ENCODE measurements at regions not wholly inside any gene's neighbourhood (a gene's known extent, or its start where the extent isn't known, plus 50 kb on each side); places are given as distances from the start of the nearest gene placed in this dataset.
A peak's percentile ranks its signal among the peaks of the same experiment; 100 is the strongest.

DNA sequence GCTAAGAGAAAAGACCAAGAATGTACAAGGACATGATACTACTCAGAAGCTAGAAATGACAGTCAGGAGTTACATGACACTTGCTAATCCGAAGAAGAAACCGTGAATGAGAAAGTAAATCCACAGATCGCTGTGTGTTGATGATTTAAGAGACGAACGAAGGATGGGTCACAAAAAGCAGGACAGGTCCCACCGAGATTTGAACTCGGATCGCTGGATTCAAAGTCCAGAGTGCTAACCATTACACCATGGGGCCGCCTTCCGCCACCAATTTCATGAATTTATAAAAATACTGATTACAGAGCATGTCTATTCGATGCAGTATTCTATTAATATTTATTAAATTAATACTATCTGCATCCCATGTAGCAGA, 54.0 kb upstream of the BTN3A2 start:
- TF ChIP-seq EZH2phosphoT487 (IDR thresholded peaks at IDR 0.05; ENCODE audit: borderline replicate concordance, low read length) = no peak
- TF ChIP-seq, protein P1, sequence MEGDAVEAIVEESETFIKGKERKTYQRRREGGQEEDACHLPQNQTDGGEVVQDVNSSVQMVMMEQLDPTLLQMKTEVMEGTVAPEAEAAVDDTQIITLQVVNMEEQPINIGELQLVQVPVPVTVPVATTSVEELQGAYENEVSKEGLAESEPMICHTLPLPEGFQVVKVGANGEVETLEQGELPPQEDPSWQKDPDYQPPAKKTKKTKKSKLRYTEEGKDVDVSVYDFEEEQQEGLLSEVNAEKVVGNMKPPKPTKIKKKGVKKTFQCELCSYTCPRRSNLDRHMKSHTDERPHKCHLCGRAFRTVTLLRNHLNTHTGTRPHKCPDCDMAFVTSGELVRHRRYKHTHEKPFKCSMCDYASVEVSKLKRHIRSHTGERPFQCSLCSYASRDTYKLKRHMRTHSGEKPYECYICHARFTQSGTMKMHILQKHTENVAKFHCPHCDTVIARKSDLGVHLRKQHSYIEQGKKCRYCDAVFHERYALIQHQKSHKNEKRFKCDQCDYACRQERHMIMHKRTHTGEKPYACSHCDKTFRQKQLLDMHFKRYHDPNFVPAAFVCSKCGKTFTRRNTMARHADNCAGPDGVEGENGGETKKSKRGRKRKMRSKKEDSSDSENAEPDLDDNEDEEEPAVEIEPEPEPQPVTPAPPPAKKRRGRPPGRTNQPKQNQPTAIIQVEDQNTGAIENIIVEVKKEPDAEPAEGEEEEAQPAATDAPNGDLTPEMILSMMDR (IDR thresholded peaks at IDR 0.05; ENCODE audit: low read depth, low read length, poor library complexity, severe bottlenecking) = no peak
- peak overlapping the region; percentile 79 for H3K4me2 ChIP-seq (ENCODE audit: low read length)
- H3F3A ChIP-seq (ENCODE audit: control insufficient read depth, insufficient read depth) = peaks cover 36% of the 10 kb centered on the region
- no peaks in the 10 kb centered on the region for H3K36me3 ChIP-seq (ENCODE audit: control insufficient read depth, low read length)
- no peak overlapping the region for H3K27ac ChIP-seq (ENCODE audit: low read depth, low read length)
- H4K20me1 ChIP-seq (ENCODE audit: control insufficient read depth, insufficient read depth, low read depth, low read length) = no peaks in the 10 kb centered on the region
- peaks cover 34% of the 10 kb centered on the region for H3K4me1 ChIP-seq (ENCODE audit: control insufficient read depth, low read length)
- H3K4me3 ChIP-seq (ENCODE audit: low read length) = peak overlapping the region; percentile 83
- H3K79me2 ChIP-seq (ENCODE audit: control insufficient read depth, low read length) = no peaks in the 10 kb centered on the region
- H3K9me2 ChIP-seq (replicated peaks; ENCODE audit: control insufficient read depth, low read length) = no peaks in the 10 kb centered on the region
- H3K9me3 ChIP-seq (ENCODE audit: control insufficient read depth, insufficient read depth, low read length) = no peaks in the 10 kb centered on the region
- H3K27me3 ChIP-seq (ENCODE audit: control insufficient read depth, low read length) = no peaks in the 10 kb centered on the region

DNA sequence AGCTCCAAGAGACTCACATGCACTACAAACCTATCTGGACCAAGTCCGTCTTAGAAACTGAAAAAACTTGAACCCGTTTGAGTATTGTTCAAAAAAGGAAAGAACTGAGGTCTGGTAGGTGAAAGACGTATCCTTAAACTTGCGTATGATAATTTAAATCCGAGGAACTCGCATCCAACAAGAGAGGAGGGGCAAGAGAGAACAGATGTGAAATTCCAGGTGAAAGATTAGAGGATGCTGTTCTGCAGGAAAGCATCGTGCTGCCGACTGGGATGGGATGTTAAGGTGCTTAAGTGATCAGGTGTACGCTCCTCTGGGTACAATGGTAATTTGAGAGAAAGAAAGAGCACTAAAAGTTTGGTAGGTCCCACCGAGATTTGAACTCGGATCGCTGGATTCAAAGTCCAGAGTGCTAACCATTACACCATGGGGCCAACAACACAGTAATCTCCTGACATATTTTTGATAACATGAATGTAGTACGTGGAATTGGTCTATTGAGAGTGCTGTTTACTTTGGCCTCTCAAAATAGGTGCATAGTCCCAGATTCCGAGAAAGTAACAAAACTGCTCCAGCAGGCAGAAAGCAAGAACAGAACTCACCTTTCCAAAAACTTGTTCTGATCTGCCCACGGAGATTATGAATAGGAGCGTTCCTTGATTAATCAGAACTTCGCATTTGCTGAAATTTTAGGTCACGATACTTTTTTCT, 53.5 kb upstream of the BTN3A2 start:
- Histone ChIP-seq H3K79me2 (ENCODE audit: control insufficient read depth, low read length) (no peaks in the 10 kb centered on the region), H3K36me3 (ENCODE audit: control insufficient read depth, low read length) (no peaks in the 10 kb centered on the region), H3K27me3 (ENCODE audit: control insufficient read depth, low read length) (no peaks in the 10 kb centered on the region), H3K9me2 (replicated peaks; ENCODE audit: control insufficient read depth, low read length) (no peaks in the 10 kb centered on the region), H3K4me2 (ENCODE audit: low read length) (peak overlapping the region; percentile 79), H3K9me3 (ENCODE audit: control insufficient read depth, insufficient read depth, low read length) (no peaks in the 10 kb centered on the region), H3K4me1 (ENCODE audit: control insufficient read depth, low read length) (peaks cover 34% of the 10 kb centered on the region), H3K4me3 (ENCODE audit: low read length) (peak overlapping the region; percentile 83), H3K27ac (ENCODE audit: low read depth, low read length) (peak overlapping the region; percentile 44), H3F3A (ENCODE audit: control insufficient read depth, insufficient read depth) (peaks cover 36% of the 10 kb centered on the region), H4K20me1 (ENCODE audit: control insufficient read depth, insufficient read depth, low read depth, low read length) (no peaks in the 10 kb centered on the region)
- no peak for TF ChIP-seq EZH2phosphoT487 (IDR thresholded peaks at IDR 0.05; ENCODE audit: borderline replicate concordance, low read length)
- TF ChIP-seq, protein P1 (IDR thresholded peaks at IDR 0.05; ENCODE audit: low read depth, low read length, poor library complexity, severe bottlenecking) = no peak

DNA sequence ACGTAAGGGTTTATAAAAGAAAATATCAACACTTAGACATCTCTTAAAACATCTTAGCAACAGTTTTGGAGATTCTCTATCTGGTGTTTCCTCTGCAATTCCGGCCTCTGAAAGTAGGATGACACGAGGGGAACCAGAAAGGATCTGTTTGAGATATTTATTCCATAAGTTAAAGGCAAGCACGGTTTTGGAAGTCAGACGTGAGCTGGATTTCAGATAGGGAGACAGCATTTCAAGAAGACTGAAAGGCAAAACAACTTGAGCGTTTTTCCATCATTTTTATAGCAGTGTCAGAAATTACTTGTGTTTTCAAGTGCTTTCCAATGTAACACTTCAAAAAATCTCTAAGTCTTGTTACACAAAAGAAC, 52.9 kb upstream of the BTN3A2 start:
- Histone ChIP-seq H3K4me1 (ENCODE audit: control insufficient read depth, low read length) (peaks cover 34% of the 10 kb centered on the region), H3K9me2 (replicated peaks; ENCODE audit: control insufficient read depth, low read length) (no peaks in the 10 kb centered on the region), H3K4me2 (ENCODE audit: low read length) (peak overlapping the region; percentile 79), H3K9me3 (ENCODE audit: control insufficient read depth, insufficient read depth, low read length) (no peaks in the 10 kb centered on the region), H4K20me1 (ENCODE audit: control insufficient read depth, insufficient read depth, low read depth, low read length) (no peaks in the 10 kb centered on the region), H3K4me3 (ENCODE audit: low read length) (peak overlapping the region; percentile 83), H3K27me3 (ENCODE audit: control insufficient read depth, low read length) (no peaks in the 10 kb centered on the region), H3K27ac (ENCODE audit: low read depth, low read length) (peak overlapping the region; percentile 44), H3K79me2 (ENCODE audit: control insufficient read depth, low read length) (no peaks in the 10 kb centered on the region), H3F3A (ENCODE audit: control insufficient read depth, insufficient read depth) (peaks cover 36% of the 10 kb centered on the region), H3K36me3 (ENCODE audit: control insufficient read depth, low read length) (no peaks in the 10 kb centered on the region)
- TF ChIP-seq EZH2phosphoT487 (IDR thresholded peaks at IDR 0.05; ENCODE audit: borderline replicate concordance, low read length) = no peak
- TF ChIP-seq, protein P1 (IDR thresholded peaks at IDR 0.05; ENCODE audit: low read depth, low read length, poor library complexity, severe bottlenecking) = no peak
